Stomach (tissue), 4 donors: ENCODE measurements at regions not wholly inside any gene's neighbourhood (a gene's known extent, or its start where the extent isn't known, plus 50 kb on each side); places are given as distances from the start of the nearest gene placed in this dataset.

Experiments
- CTCF ChIP-seq, 7 experiments: fragments of 450-650 bp in 4 of 7; fragments of 200-600 bp in 3 of 7; sonication (generic) in 3 of 7; IDR thresholded peaks; one replicate each; pipeline ENCODE4 v1.5.1; 2016 to 2019; ENCODE audit warnings: antibody characterized with exemption in 7 of 7, control low read depth in 2 of 7, mild to moderate bottlenecking in 1 of 7
- EP300 ChIP-seq: sonication (generic); formaldehyde crosslinking; IDR thresholded peaks from one replicate; pipeline ENCODE4 v1.6.1; 2017; ENCODE audit warnings: antibody characterized with exemption
- POLR2A ChIP-seq, 4 donors: fragments of 450-650 bp; IDR thresholded peaks; one replicate each; pipeline ENCODE4 v1.6.1; 2016; ENCODE audit warnings: antibody characterized with exemption in 4 of 4, control low read depth in 2 of 4, mild to moderate bottlenecking in 1 of 4, moderate library complexity in 1 of 4
- POLR2AphosphoS5 ChIP-seq, 3 donors: sonication (generic); formaldehyde crosslinking; IDR thresholded peaks; one replicate each; pipeline ENCODE4 v1.6.1; 2016; ENCODE audit warnings: antibody characterized with exemption in 3 of 3

DNA sequence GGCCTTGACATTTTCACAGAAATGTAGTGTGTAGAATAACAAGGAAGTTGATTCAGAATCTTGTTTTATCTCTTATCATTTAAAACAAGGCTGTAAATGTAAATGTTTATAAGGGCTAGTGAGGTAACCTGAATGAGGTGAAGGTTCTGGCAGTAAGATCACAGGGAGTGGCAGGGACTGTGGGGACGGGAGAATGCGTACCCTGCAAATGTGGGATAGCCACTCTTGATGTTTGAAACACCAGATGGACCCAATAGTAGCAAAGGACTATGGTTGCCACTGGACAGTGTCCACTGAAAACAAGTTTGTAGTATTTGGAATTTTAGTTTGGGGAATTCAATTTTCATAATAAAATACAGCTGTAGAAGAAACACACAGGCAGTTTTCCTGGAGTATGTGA lies 155.3 kb downstream of the FHIP1A start:
- TF ChIP-seq CTCF (IDR thresholded peaks at IDR 0.05): no peak
- no peak for TF ChIP-seq POLR2A (IDR thresholded peaks at IDR 0.05)
- TF ChIP-seq EP300: no peak
- TF ChIP-seq POLR2AphosphoS5 (IDR thresholded peaks at IDR 0.05): peak in 1 of 3 donors; percentile 47
